ENCODE measurements at regions not wholly inside any gene's neighbourhood (a gene's known extent, or its start where the extent isn't known, plus 50 kb on each side); places are given as distances from the start of the nearest gene placed in this dataset.

GRCh38 chr3:177471733-177472480 is 274.6 kb upstream of the TBL1XR1 start:
- Histone ChIP-seq H3K79me1 (ENCODE audit: low read depth, low read length) (no peaks in the 10 kb centered on the region), H2BK12ac (ENCODE audit: low read depth, low read length) (no peak overlapping the region), H3K18ac (ENCODE audit: extremely low read depth, low read length) (no peak overlapping the region), H3K36me3 (ENCODE audit: control insufficient read depth in 2 of 4, insufficient read depth in 4 of 4, low read length in 3 of 4) (no peaks in the 10 kb centered on the region), H2BK15ac (ENCODE audit: low read length) (no peak overlapping the region), H2AFZ (ENCODE audit: low read length) (no peak overlapping the region), H2BK20ac (ENCODE audit: low read length) (no peak overlapping the region), H2BK5ac (ENCODE audit: low read depth, low read length) (no peak overlapping the region), H3K4me2 (ENCODE audit: insufficient read depth in 1 of 2, low read depth in 2 of 2, low read length in 2 of 2) (no peak overlapping the region), H3K14ac (ENCODE audit: insufficient read length) (no peak overlapping the region), H3K4me1 (replicated peaks in 1 of 4; ENCODE audit: control insufficient read depth in 3 of 4, insufficient read depth in 4 of 4, low read length in 3 of 4) (peaks cover 0 to 5% (median 1%) of the 10 kb centered on the region in 4 experiments; a peak in 1 of 7 replicates), H4K8ac (ENCODE audit: extremely low read depth, insufficient read depth, low read length) (no peak overlapping the region), H2AK5ac (ENCODE audit: low read depth, low read length) (no peak overlapping the region), H4K91ac (replicated peaks; ENCODE audit: insufficient read length, low read length) (no peak overlapping the region), H3K23ac (ENCODE audit: insufficient read length) (no peak overlapping the region), H3K27me3 (replicated peaks in 1 of 4; ENCODE audit: control insufficient read depth in 3 of 4, extremely low read depth in 1 of 4, insufficient read depth in 3 of 4, low read length in 3 of 4) (no peaks in the 10 kb centered on the region), H2BK120ac (replicated peaks; ENCODE audit: low read depth, low read length) (no peak overlapping the region), H3K79me2 (ENCODE audit: control insufficient read depth in 1 of 2, insufficient read depth in 2 of 2, low read length in 2 of 2) (no peaks in the 10 kb centered on the region), H3K27ac (ENCODE audit: low read depth, low read length) (no peak overlapping the region), H3K4ac (replicated peaks; ENCODE audit: insufficient read length, low read depth, low read length) (no peak overlapping the region), H3K23me2 (ENCODE audit: low read depth, low read length) (no peaks in the 10 kb centered on the region), H3K4me3 (ENCODE audit: extremely low read depth in 1 of 4, insufficient read depth in 2 of 4, low read depth in 3 of 4, low read length in 4 of 4) (no peak overlapping the region), H3K9me3 (ENCODE audit: insufficient read depth in 2 of 2, low read depth in 1 of 2, low read length in 1 of 2) (no peaks in the 10 kb centered on the region), H4K20me1 (replicated peaks in 1 of 2; ENCODE audit: control insufficient read depth in 1 of 2, insufficient read depth in 2 of 2, low read length in 2 of 2) (no peaks in the 10 kb centered on the region), H4K5ac (ENCODE audit: insufficient read length, low read depth, low read length) (no peak overlapping the region), H3K56ac (replicated peaks; ENCODE audit: insufficient read length, low read depth, low read length) (no peak overlapping the region), H3K9ac (replicated peaks in 1 of 4; ENCODE audit: extremely low read depth in 1 of 4, low read depth in 3 of 4, low read length in 3 of 4) (no peak overlapping the region)
- DNase-seq (ENCODE audit: low read depth in 1 of 2, low spot score in 2 of 2) = no peak
- CTCF ChIA-PET (ENCODE audit: partially characterized antibody) = interaction anchor here (2.1 to 2.5 kb wide), 2 partner anchors 9 to 11 kb away, joined by 8 to 14 read pairs; no protein-coding TSS in a partner anchor
- no peak for TF ChIP-seq BRCA1 (IDR thresholded peaks at IDR 0.05; ENCODE audit: low read depth, low read length)
- TF ChIP-seq POLR2AphosphoS5 (IDR thresholded peaks at IDR 0.05; ENCODE audit: low read depth, low read length) = no peak
- TF ChIP-seq PHF8 (conservative IDR thresholded peaks at IDR 0.05; ENCODE audit: low read depth, low read length) = no peak
- TF ChIP-seq HDAC2 (IDR thresholded peaks at IDR 0.05; ENCODE audit: borderline replicate concordance in 1 of 2, low read depth in 2 of 2, low read length in 2 of 2) = no peak
- TF ChIP-seq ATF3 (IDR thresholded peaks at IDR 0.05; ENCODE audit: insufficient read depth, low read depth, low read length) = no peak
- no peak for TF ChIP-seq CTBP2 (IDR thresholded peaks at IDR 0.05; ENCODE audit: borderline replicate concordance, insufficient read depth, insufficient read length, low read length)
- TF ChIP-seq TBP (IDR thresholded peaks at IDR 0.05; ENCODE audit: low read depth, low read length) = no peak
- FAIRE-seq = no peak
- 94% methylated on average over 4 of the region's 4 CpGs; no CpG with 5 or more reads in 1 of the 2 experiments for WGBS, 2 experiments (ENCODE audit: extremely low coverage in 1 of 2, insufficient coverage in 1 of 2, insufficient read length in 1 of 2, insufficient replicate concordance in 2 of 2, low coverage in 1 of 2, low lambda C conversion rate in 2 of 2, missing lambda C conversion rate in 1 of 2)
- POLR2A ChIA-PET (ENCODE audit: partially characterized antibody) = no interaction called here
